B cell (primary cell): ENCODE measurements at regions not wholly inside any gene's neighbourhood (a gene's known extent, or its start where the extent isn't known, plus 50 kb on each side); places are given as distances from the start of the nearest gene placed in this dataset.

Experiments
- EZH2 ChIP-seq: IDR thresholded peaks from 2 replicates; pipeline ENCODE4 v1.6.1; 2012; ENCODE audit warnings: borderline replicate concordance, low read depth, mild to moderate bottlenecking, moderate library complexity, low read length; ENCODE audit not compliant: insufficient read depth, poor library complexity, severe bottlenecking
- TF ChIP-seq, protein P1 (sequence below): fragments of 200-600 bp; IDR thresholded peaks from one replicate; pipeline ENCODE4 v1.8.0; 2022; ENCODE audit warnings: antibody characterized with exemption, mild to moderate bottlenecking

DNA sequence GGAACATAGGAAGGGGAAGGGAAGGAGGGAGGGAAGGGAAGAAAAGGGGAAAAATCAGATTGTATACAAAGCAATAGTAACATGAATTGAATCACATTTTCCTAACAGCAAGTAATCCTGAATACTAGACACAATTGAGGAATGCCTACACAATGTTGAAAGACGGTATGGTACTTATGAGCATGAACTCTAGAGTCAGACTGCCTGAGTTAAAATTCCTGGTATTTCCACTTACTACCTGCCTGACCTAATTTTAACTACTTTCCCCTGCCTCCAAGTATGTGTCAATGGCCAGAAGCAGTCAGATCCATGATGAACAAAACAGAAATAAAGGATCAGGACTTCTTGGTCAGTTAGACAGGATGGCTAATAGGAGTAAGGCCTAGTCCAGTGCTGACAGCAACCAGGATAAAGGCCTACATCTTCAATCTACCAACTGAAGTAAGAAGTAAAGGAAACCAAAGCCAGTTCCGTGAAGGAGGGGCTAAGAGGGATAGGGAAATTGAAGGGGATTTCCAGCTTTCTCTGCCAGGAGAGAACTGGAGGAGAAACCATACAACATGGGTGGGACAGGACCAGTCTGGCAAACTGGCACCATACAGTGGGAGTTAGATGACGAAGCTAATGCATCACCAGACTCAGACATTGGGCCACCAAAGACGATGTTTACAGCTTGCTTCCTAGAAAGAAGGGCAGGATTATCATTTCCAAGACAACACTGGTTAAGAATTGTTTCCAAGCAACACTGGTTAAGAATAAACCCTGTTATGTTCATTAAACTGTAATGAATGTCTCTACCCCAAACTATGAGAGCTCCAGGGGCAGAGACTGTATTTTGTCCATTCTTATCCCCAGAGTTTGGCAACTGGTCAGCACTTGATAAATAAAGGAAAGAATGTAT lies 151.6 kb upstream of the UBE2E2 start:
- TF ChIP-seq, protein P1, sequence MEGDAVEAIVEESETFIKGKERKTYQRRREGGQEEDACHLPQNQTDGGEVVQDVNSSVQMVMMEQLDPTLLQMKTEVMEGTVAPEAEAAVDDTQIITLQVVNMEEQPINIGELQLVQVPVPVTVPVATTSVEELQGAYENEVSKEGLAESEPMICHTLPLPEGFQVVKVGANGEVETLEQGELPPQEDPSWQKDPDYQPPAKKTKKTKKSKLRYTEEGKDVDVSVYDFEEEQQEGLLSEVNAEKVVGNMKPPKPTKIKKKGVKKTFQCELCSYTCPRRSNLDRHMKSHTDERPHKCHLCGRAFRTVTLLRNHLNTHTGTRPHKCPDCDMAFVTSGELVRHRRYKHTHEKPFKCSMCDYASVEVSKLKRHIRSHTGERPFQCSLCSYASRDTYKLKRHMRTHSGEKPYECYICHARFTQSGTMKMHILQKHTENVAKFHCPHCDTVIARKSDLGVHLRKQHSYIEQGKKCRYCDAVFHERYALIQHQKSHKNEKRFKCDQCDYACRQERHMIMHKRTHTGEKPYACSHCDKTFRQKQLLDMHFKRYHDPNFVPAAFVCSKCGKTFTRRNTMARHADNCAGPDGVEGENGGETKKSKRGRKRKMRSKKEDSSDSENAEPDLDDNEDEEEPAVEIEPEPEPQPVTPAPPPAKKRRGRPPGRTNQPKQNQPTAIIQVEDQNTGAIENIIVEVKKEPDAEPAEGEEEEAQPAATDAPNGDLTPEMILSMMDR: no peak
- no peak for TF ChIP-seq EZH2
